Activated CD4-positive, alpha-beta T cell treated with anti-CD3 and anti-CD28 coated beads for 48 hours (primary cell): ENCODE measurements at regions not wholly inside any gene's neighbourhood (a gene's known extent, or its start where the extent isn't known, plus 50 kb on each side); places are given as distances from the start of the nearest gene placed in this dataset.

Experiments
- DNase-seq: peaks from one replicate; pipeline ENCODE4 v3.0.0-alpha.2; 2020

- DNase-seq, result no peak
These were observed 390.4 kb downstream of the SOX9 start for GRCh38 chr17:72511242-72511641.

GRCh38 chr17:72511874-72512273 is 391.1 kb downstream of the SOX9 start:
- DNase-seq, result no peak

- DNase-seq, result no peak
These were observed 392.1 kb downstream of the SOX9 start for GRCh38 chr17:72512649-72513556.

GRCh38 chr17:72514321-72514861 is 393.6 kb downstream of the SOX9 start:
- no peak for DNase-seq

GRCh38 chr17:72514891-72515290 is 394.1 kb downstream of the SOX9 start:
- no peak for DNase-seq

- no peak for DNase-seq
These were observed 394.7 kb downstream of the SOX9 start for GRCh38 chr17:72515291-72516065.

- DNase-seq, result no peak
These were observed 396.1 kb downstream of the SOX9 start for GRCh38 chr17:72516772-72517399.

GRCh38 chr17:72517413-72518158 is 396.8 kb downstream of the SOX9 start:
- no peak for DNase-seq

GRCh38 chr17:72518159-72518732 is 397.4 kb downstream of the SOX9 start:
- DNase-seq, result no peak

- DNase-seq, result no peak
These were observed 398.2 kb downstream of the SOX9 start for GRCh38 chr17:72518753-72519597.

- no peak for DNase-seq
These were observed 398.7 kb downstream of the SOX9 start for GRCh38 chr17:72519598-72519936.

- no peak for DNase-seq
These were observed 400.0 kb downstream of the SOX9 start for GRCh38 chr17:72520665-72521303.

GRCh38 chr17:72523491-72523890 is 402.7 kb downstream of the SOX9 start:
- DNase-seq, result no peak

GRCh38 chr17:72525225-72526015 is 404.6 kb downstream of the SOX9 start:
- DNase-seq, result no peak

- DNase-seq, result no peak
These were observed 405.9 kb downstream of the SOX9 start for GRCh38 chr17:72526769-72527168.

- DNase-seq, result no peak
These were observed 407.0 kb downstream of the SOX9 start for GRCh38 chr17:72527789-72528188.

GRCh38 chr17:72528683-72529082 is 407.9 kb downstream of the SOX9 start:
- DNase-seq, result no peak

GRCh38 chr17:72529386-72529785 is 408.6 kb downstream of the SOX9 start:
- DNase-seq, result no peak

GRCh38 chr17:72530454-72530853 is 409.6 kb downstream of the SOX9 start:
- no peak for DNase-seq

- DNase-seq, result no peak
These were observed 410.9 kb downstream of the SOX9 start for GRCh38 chr17:72531729-72532128.
